H9 (cell line): ENCODE measurements at regions not wholly inside any gene's neighbourhood (a gene's known extent, or its start where the extent isn't known, plus 50 kb on each side); places are given as distances from the start of the nearest gene placed in this dataset.

Source experiments
- DNase-seq: peaks from one replicate; pipeline ENCODE4 v3.0.0-alpha.2; 2017
- H2AFZ ChIP-seq: one replicate; pipeline ENCODE4 v1.6.1; 2013; ENCODE audit warnings: mild to moderate bottlenecking, low read length, control low read depth, moderate library complexity
- H2AK5ac ChIP-seq: 2 replicates; pipeline ENCODE4 v1.6.1; 2013; ENCODE audit warnings: low read length, control low read depth, mixed read lengths; ENCODE audit not compliant: insufficient read length
- H2BK120ac ChIP-seq: one replicate; pipeline ENCODE4 v1.6.1; 2013; ENCODE audit warnings: low read depth, mild to moderate bottlenecking, low read length, control low read depth, inconsistent platforms; ENCODE audit not compliant: poor library complexity, severe bottlenecking
- H2BK12ac ChIP-seq: 2 replicates; pipeline ENCODE4 v1.6.1; 2013; ENCODE audit warnings: low read length, control low read depth, mixed read lengths, low read depth; ENCODE audit not compliant: insufficient read length
- H2BK15ac ChIP-seq: 2 replicates; pipeline ENCODE4 v1.6.1; 2013; ENCODE audit warnings: low read depth, low read length, control low read depth
- H2BK20ac ChIP-seq: one replicate; pipeline ENCODE4 v1.6.1; 2013; ENCODE audit warnings: low read depth, mild to moderate bottlenecking, low read length, control low read depth, inconsistent platforms; ENCODE audit not compliant: poor library complexity, severe bottlenecking
- H2BK5ac ChIP-seq: 2 replicates; pipeline ENCODE4 v1.6.1; 2013; ENCODE audit warnings: low read length, control low read depth, mixed read lengths; ENCODE audit not compliant: insufficient read length
- H3K14ac ChIP-seq: 2 replicates; pipeline ENCODE4 v1.6.1; 2013; ENCODE audit warnings: low read length, control low read depth; ENCODE audit not compliant: insufficient read depth
- H3K18ac ChIP-seq: 2 replicates; pipeline ENCODE4 v1.6.1; 2013; ENCODE audit warnings: low read depth, mild to moderate bottlenecking, mixed read lengths, low read length, control low read depth; ENCODE audit not compliant: insufficient read length
- H3K23ac ChIP-seq: 2 replicates; pipeline ENCODE4 v1.6.1; 2013; ENCODE audit warnings: low read length, control low read depth, mixed read lengths, low read depth; ENCODE audit not compliant: insufficient read length
- H3K23me2 ChIP-seq: 2 replicates; pipeline ENCODE4 v1.6.1; 2013; ENCODE audit warnings: low read depth, mild to moderate bottlenecking, mixed read lengths, low read length, control low read depth; ENCODE audit not compliant: insufficient read length, poor library complexity, severe bottlenecking
- H3K27ac ChIP-seq: 2 replicates; pipeline ENCODE4 v1.5.1; 2013; ENCODE audit warnings: low read length, control low read depth, mixed read lengths, low read depth; ENCODE audit not compliant: insufficient read length
- H3K27me3 ChIP-seq: 2 replicates; pipeline ENCODE4 v1.6.1; 2013; ENCODE audit warnings: low read length, control low read depth, inconsistent platforms; ENCODE audit not compliant: insufficient read depth
- H3K4ac ChIP-seq: 2 replicates; pipeline ENCODE4 v1.6.1; 2013; ENCODE audit warnings: low read depth, mild to moderate bottlenecking, control low read depth, inconsistent platforms, low read length, moderate library complexity
- H3K4me1 ChIP-seq: 2 replicates; pipeline ENCODE4 v1.6.1; 2013; ENCODE audit warnings: low read length, control low read depth, inconsistent platforms; ENCODE audit not compliant: insufficient read depth
- H3K4me2 ChIP-seq: 2 replicates; pipeline ENCODE4 v1.6.1; 2013; ENCODE audit warnings: low read length, control low read depth, mixed read lengths; ENCODE audit not compliant: insufficient read length, insufficient read depth
- H3K56ac ChIP-seq: 2 replicates; pipeline ENCODE4 v1.6.1; 2013; ENCODE audit warnings: low read depth, mild to moderate bottlenecking, mixed read lengths, low read length, control low read depth; ENCODE audit not compliant: insufficient read length
- H3K79me1 ChIP-seq: 2 replicates; pipeline ENCODE4 v1.6.1; 2013; ENCODE audit warnings: low read depth, mild to moderate bottlenecking, moderate library complexity, low read length, control low read depth, inconsistent platforms; ENCODE audit not compliant: insufficient read depth, poor library complexity, severe bottlenecking
- H3K79me2 ChIP-seq: 2 replicates; pipeline ENCODE4 v1.6.1; 2013; ENCODE audit warnings: low read length, control low read depth, inconsistent platforms; ENCODE audit not compliant: insufficient read depth
- H3K9ac ChIP-seq: 2 replicates; pipeline ENCODE4 v1.6.1; 2013; ENCODE audit warnings: low read length, control low read depth, mixed read lengths; ENCODE audit not compliant: insufficient read length; ENCODE audit errors: extremely low read depth
- H3K9me3 ChIP-seq: one replicate; pipeline ENCODE4 v1.6.1; 2013; ENCODE audit warnings: low read depth, low read length, inconsistent platforms; ENCODE audit not compliant: control insufficient read depth
- H3T11ph ChIP-seq: one replicate; pipeline ENCODE4 v1.6.1; 2013; ENCODE audit warnings: mild to moderate bottlenecking, low read length, control low read depth, inconsistent platforms
- H4K20me1 ChIP-seq: one replicate; pipeline ENCODE4 v1.6.1; 2013; ENCODE audit not compliant: control insufficient read depth, insufficient read length, insufficient read depth
- H4K5ac ChIP-seq: 2 replicates; pipeline ENCODE4 v1.6.1; 2013; ENCODE audit warnings: low read depth, mild to moderate bottlenecking, mixed read lengths, low read length, control low read depth; ENCODE audit not compliant: insufficient read length
- H4K8ac ChIP-seq: replicated peaks from 2 replicates; pipeline ENCODE4 v1.6.1; 2013; ENCODE audit warnings: low read length, control low read depth, mixed read lengths, low read depth; ENCODE audit not compliant: insufficient read length
- H4K91ac ChIP-seq: 2 replicates; pipeline ENCODE4 v1.6.1; 2013; ENCODE audit warnings: low read depth, mild to moderate bottlenecking, moderate library complexity, mixed read lengths, low read length, control low read depth; ENCODE audit not compliant: insufficient read length
- H3K27ac Mint-ChIP-seq, 3 experiments: 2 replicates in 2 of 3; 3 replicates in 1 of 3; pipeline ENCODE4 v1.8.0; 2020 to 2021; ENCODE audit warnings: mixed read lengths in 3 of 3, mild to moderate bottlenecking in 1 of 3, moderate library complexity in 1 of 3
- H3K27me3 Mint-ChIP-seq: 2 replicates; pipeline ENCODE4 v1.8.0; 2021; ENCODE audit warnings: low read depth, mild to moderate bottlenecking, moderate library complexity, mixed read lengths
- H3K36me3 Mint-ChIP-seq, 3 experiments: 2 replicates in 2 of 3; 3 replicates in 1 of 3; pipeline ENCODE4 v1.8.0; 2020 to 2021; ENCODE audit warnings: low read depth in 3 of 3, mixed read lengths in 3 of 3; ENCODE audit not compliant: insufficient read depth in 1 of 3
- H3K4me1 Mint-ChIP-seq, 2 experiments: 2 replicates each; pipeline ENCODE4 v1.8.0; 2020; ENCODE audit warnings: mixed read lengths in 2 of 2
- H3K4me3 Mint-ChIP-seq, 2 experiments: 2 replicates in 1 of 2; 3 replicates in 1 of 2; pipeline ENCODE4 v1.8.0; 2020 to 2021; ENCODE audit warnings: mild to moderate bottlenecking in 2 of 2, mixed read lengths in 2 of 2, moderate library complexity in 1 of 2
- H3K9me3 Mint-ChIP-seq, 2 experiments: 2 replicates in 1 of 2; 3 replicates in 1 of 2; pipeline ENCODE4 v1.8.0; 2020; ENCODE audit warnings: mild to moderate bottlenecking in 2 of 2, mixed read lengths in 2 of 2, moderate library complexity in 1 of 2
- CTCF ChIP-seq: fragments of 200-600 bp; sonication (generic); conservative IDR thresholded peaks from 3 replicates; pipeline ENCODE4 v1.8.0; 2021; ENCODE audit warnings: antibody characterized with exemption, mild to moderate bottlenecking
- WGBS: extraction: QIAGEN DNeasy Blood & Tissue Kit; methylation state at CpG from one replicate; pipeline ENCODE4 v1.1.7; 2013; ENCODE audit warnings: missing lambda C conversion rate, low lambda C conversion rate, mixed read lengths; ENCODE audit not compliant: insufficient read length; ENCODE audit errors: extremely low coverage; 5-methylcytosine and 5-hydroxymethylcytosine counted together

- H3K27ac ChIP-seq, result no peak overlapping the region
- H3K56ac ChIP-seq, result no peak overlapping the region
- H3K9me3 ChIP-seq, result no peaks in the 10 kb centered on the region
- WGBS, result no CpG with 5 or more reads among the region's 2 CpGs
- no peaks in the 10 kb centered on the region for H3K79me2 ChIP-seq
- H2AK5ac ChIP-seq, result no peak overlapping the region
- H3K4me1 ChIP-seq, result no peaks in the 10 kb centered on the region
- no peak overlapping the region for H3K4me3 Mint-ChIP-seq
- no peaks in the 10 kb centered on the region; the same call in 1 of the 2 replicates for H3K27me3 Mint-ChIP-seq
- H3K23ac ChIP-seq, result no peak overlapping the region
- DNase-seq, result no peak
- H3K18ac ChIP-seq, result no peak overlapping the region
- H4K8ac ChIP-seq, result no peak overlapping the region
- no peak overlapping the region for H2BK12ac ChIP-seq
- H3K23me2 ChIP-seq, result no peaks in the 10 kb centered on the region
- peaks cover 0 to 11% of the 10 kb centered on the region in 2 experiments for H3K4me1 Mint-ChIP-seq
- no peak overlapping the region for H2BK15ac ChIP-seq
- H2AFZ ChIP-seq, result no peak overlapping the region
- no peak for TF ChIP-seq CTCF
- H2BK5ac ChIP-seq, result no peak overlapping the region
- H3K14ac ChIP-seq, result no peak overlapping the region
- H3K9me3 Mint-ChIP-seq, result peaks cover under 1 to 6% of the 10 kb centered on the region in 2 experiments; a peak in 4 of 5 replicates
- no peak overlapping the region for H3K9ac ChIP-seq
- no peak overlapping the region for H3K4me2 ChIP-seq
- H2BK20ac ChIP-seq, result no peak overlapping the region
- no peak overlapping the region for H2BK120ac ChIP-seq
- no peaks in the 10 kb centered on the region for H3K79me1 ChIP-seq
- H3K27ac Mint-ChIP-seq, result no peak overlapping the region
- H3K36me3 Mint-ChIP-seq, result peaks cover 0 to 4% (median 0%) of the 10 kb centered on the region in 3 experiments; a peak in 1 of 7 replicates
- H3T11ph ChIP-seq, result no peak overlapping the region
- H4K5ac ChIP-seq, result no peak overlapping the region
- H3K4ac ChIP-seq, result no peak overlapping the region
- H4K20me1 ChIP-seq, result no peaks in the 10 kb centered on the region
- no peaks in the 10 kb centered on the region for H3K27me3 ChIP-seq
- no peak overlapping the region for H4K91ac ChIP-seq
Measured at GRCh38 chr2:15686643-15687042, 95.0 kb downstream of the DDX1 start.
